Activated CD8-positive, alpha-beta memory T cell treated with anti-CD3 and anti-CD28 coated beads for 48 hours (primary cell): ENCODE measurements at regions not wholly inside any gene's neighbourhood (a gene's known extent, or its start where the extent isn't known, plus 50 kb on each side); places are given as distances from the start of the nearest gene placed in this dataset.

Experiments used
- DNase-seq, 3 experiments: peaks; one replicate each; pipeline ENCODE4 v3.0.0-alpha.2; 2020; ENCODE audit warnings: low read depth in 2 of 3, low spot score in 2 of 3

- DNase-seq = no peak
Measured at GRCh38 chr12:115859231-115859630, 418.3 kb downstream of the MED13L start.

GRCh38 chr12:115857923-115858322 is 419.6 kb downstream of the MED13L start:
- DNase-seq = no peak

GRCh38 chr12:115857160-115857920 is 420.2 kb downstream of the MED13L start:
- no peak for DNase-seq

GRCh38 chr12:115852054-115852453 is 425.4 kb downstream of the MED13L start:
- no peak for DNase-seq

- DNase-seq = no peak
Measured at GRCh38 chr12:115850957-115851356, 426.5 kb downstream of the MED13L start.

GRCh38 chr12:115849262-115849943 is 428.1 kb downstream of the MED13L start:
- no peak for DNase-seq

- DNase-seq = no peak
Measured at GRCh38 chr12:115847398-115847797, 430.1 kb downstream of the MED13L start.

GRCh38 chr12:115846516-115846915 is 431.0 kb downstream of the MED13L start:
- no peak for DNase-seq

- no peak for DNase-seq
Measured at GRCh38 chr12:115840159-115840558, 437.3 kb downstream of the MED13L start.

- DNase-seq = no peak
Measured at GRCh38 chr12:115838952-115839351, 438.5 kb downstream of the MED13L start.

GRCh38 chr12:115837220-115837619 is 440.3 kb downstream of the MED13L start:
- DNase-seq = no peak

- no peak for DNase-seq
Measured at GRCh38 chr12:115835445-115835844, 442.0 kb downstream of the MED13L start.

GRCh38 chr12:115833704-115834103 is 443.8 kb downstream of the MED13L start:
- DNase-seq = no peak

GRCh38 chr12:115830633-115831032 is 446.9 kb downstream of the MED13L start:
- no peak for DNase-seq

GRCh38 chr12:115830070-115830469 is 447.4 kb downstream of the MED13L start:
- DNase-seq = no peak

GRCh38 chr12:115828168-115828567 is 449.3 kb downstream of the MED13L start:
- DNase-seq = no peak

- no peak for DNase-seq
Measured at GRCh38 chr12:115824936-115825602, 452.4 kb downstream of the MED13L start.

- no peak for DNase-seq
Measured at GRCh38 chr12:115823635-115824034, 453.9 kb downstream of the MED13L start.

- DNase-seq = no peak
Measured at GRCh38 chr12:115820656-115821055, 456.8 kb downstream of the MED13L start.

GRCh38 chr12:115818973-115819372 is 458.5 kb downstream of the MED13L start:
- DNase-seq = no peak

- no peak for DNase-seq
Measured at GRCh38 chr12:115817389-115817788, 460.1 kb downstream of the MED13L start.

- DNase-seq = no peak
Measured at GRCh38 chr12:115815924-115816323, 461.6 kb downstream of the MED13L start.
